ENCODE measurements at regions not wholly inside any gene's neighbourhood (a gene's known extent, or its start where the extent isn't known, plus 50 kb on each side); places are given as distances from the start of the nearest gene placed in this dataset.
A peak's percentile ranks its signal among the peaks of the same experiment; 100 is the strongest.
"Not testable (repeated sequence)": the region's sequence is repeated elsewhere in the genome, so short reads cannot be mapped to it uniquely, and the experiment has no call there.

- ATAC-seq (no peak), DNase-seq (ENCODE audit: low read depth in 1 of 2, low spot score in 1 of 2) (no peak), FAIRE-seq (no peak)
- WGBS (ENCODE audit: missing lambda C conversion rate): 0% methylated on average over 2 of the region's 2 CpGs
- H3K27ac ChIP-seq: no peak overlapping the region
- H3K4me1 ChIP-seq: no peaks in the 10 kb centered on the region
- POLR2A ChIA-PET: no interaction called here
- TF ChIP-seq HDAC2 (IDR thresholded peaks at IDR 0.05) (no peak), KDM5A (IDR thresholded peaks at IDR 0.05) (no peak), NPAS2 (CRISPR knock-in tag; IDR thresholded peaks at IDR 0.05; ENCODE audit: borderline replicate concordance) (no peak)
- no peak overlapping the region for H3K4me2 ChIP-seq
- CTCF ChIA-PET: no interaction called here
- no peak overlapping the region for H3K4me3 ChIP-seq
- H3K9me3 ChIP-seq: no peaks in the 10 kb centered on the region
Measured at GRCh38 chr1:73452522-73452921, 745.5 kb downstream of the LRRIQ3 start.

GRCh38 chr1:73450668-73451067, 747.3 kb downstream of the LRRIQ3 start:
- H3K4me3 ChIP-seq; H3K4me1 ChIP-seq; ATAC-seq; H3K27ac ChIP-seq; H3K4me2 ChIP-seq; H3K9me3 ChIP-seq; FAIRE-seq; POLR2A ChIA-PET; CTCF ChIA-PET; DNase-seq (ENCODE audit: low read depth in 1 of 2, low spot score in 1 of 2): not testable (repeated sequence)
- 25% methylated on average over 2 of the region's 2 CpGs for WGBS (ENCODE audit: missing lambda C conversion rate)

GRCh38 chr1:73411479-73411878, 786.5 kb downstream of the LRRIQ3 start:
- Histone ChIP-seq H3K27ac (no peak overlapping the region), H3K9me3 (no peaks in the 10 kb centered on the region), H3K4me2 (no peak overlapping the region), H3K4me1 (no peaks in the 10 kb centered on the region), H3K4me3 (no peak overlapping the region)
- DNase-seq (ENCODE audit: low read depth in 1 of 2, low spot score in 1 of 2) (no peak), ATAC-seq (no peak), FAIRE-seq (no peak)
- 33% methylated on average over 3 of the region's 3 CpGs for WGBS (ENCODE audit: missing lambda C conversion rate)
- CTCF ChIA-PET: no interaction called here
- no peak for TF ChIP-seq CTCF (IDR thresholded peaks at IDR 0.05)
- TF ChIP-seq RFX5 (IDR thresholded peaks at IDR 0.05): no peak
- TF ChIP-seq MYC (IDR thresholded peaks at IDR 0.05; ENCODE audit: borderline replicate concordance, low read length): no peak
- TF ChIP-seq KDM1A (IDR thresholded peaks at IDR 0.05; ENCODE audit: low read depth): no peak
- no peak for TF ChIP-seq CBX8 (IDR thresholded peaks at IDR 0.05)
- no peak for TF ChIP-seq MAFK (IDR thresholded peaks at IDR 0.05; ENCODE audit: partially characterized antibody)
- TF ChIP-seq PHF8 (IDR thresholded peaks at IDR 0.05; ENCODE audit: borderline replicate concordance, low read depth): no peak
- no peak for TF ChIP-seq NFE2L2 (conservative IDR thresholded peaks at IDR 0.05; ENCODE audit: low read length)
- TF ChIP-seq TFCP2L1 (CRISPR knock-in tag; IDR thresholded peaks at IDR 0.05): no peak
- POLR2A ChIA-PET: no interaction called here

GRCh38 chr1:73401666-73402065, 796.3 kb downstream of the LRRIQ3 start:
- no peak overlapping the region for H3K4me2 ChIP-seq
- peak in 1 of 2 experiments; percentile 0 for DNase-seq (ENCODE audit: low read depth in 1 of 2, low spot score in 1 of 2)
- no peaks in the 10 kb centered on the region for H3K4me1 ChIP-seq
- TF ChIP-seq NR3C1 (IDR thresholded peaks at IDR 0.05): no peak
- TF ChIP-seq HOXB13 (CRISPR knock-in tag; IDR thresholded peaks at IDR 0.05; ENCODE audit: low read depth): no peak
- ChIA-PET CTCF (no interaction called here), POLR2A (no interaction called here)
- H3K4me3 ChIP-seq: no peak overlapping the region
- no peak for FAIRE-seq
- H3K9me3 ChIP-seq: no peaks in the 10 kb centered on the region
- no peak overlapping the region for H3K27ac ChIP-seq
- 0% methylated on average over 2 of the region's 2 CpGs for WGBS (ENCODE audit: missing lambda C conversion rate)
- no peak for ATAC-seq

- H3K4me2 ChIP-seq: no peak overlapping the region
- TF ChIP-seq BCL3 (IDR thresholded peaks at IDR 0.05) (no peak), KDM5A (IDR thresholded peaks at IDR 0.05) (no peak), HOXA7 (CRISPR knock-in tag; IDR thresholded peaks at IDR 0.05) (no peak)
- POLR2A ChIA-PET: no interaction called here
- no peak for DNase-seq (ENCODE audit: low read depth in 1 of 2, low spot score in 1 of 2)
- ATAC-seq: no peak
- WGBS (ENCODE audit: missing lambda C conversion rate): 0% methylated on average over 3 of the region's 3 CpGs
- H3K9me3 ChIP-seq: no peaks in the 10 kb centered on the region
- no peak overlapping the region for H3K4me3 ChIP-seq
- CTCF ChIA-PET: no interaction called here
- no peaks in the 10 kb centered on the region for H3K4me1 ChIP-seq
- no peak overlapping the region for H3K27ac ChIP-seq
- no peak for FAIRE-seq
Measured at GRCh38 chr1:73382966-73383365, 815.0 kb downstream of the LRRIQ3 start.
